Activated CD4-positive, CD25-positive, alpha-beta regulatory T cell treated with anti-CD3 and anti-CD28 coated beads, Interleukin-2, amount 50 U/mL, for 16 hours (primary cell): ENCODE measurements at regions not wholly inside any gene's neighbourhood (a gene's known extent, or its start where the extent isn't known, plus 50 kb on each side); places are given as distances from the start of the nearest gene placed in this dataset.

Source experiments
- DNase-seq: peaks from one replicate; pipeline ENCODE4 v3.0.0-alpha.2; 2020; ENCODE audit warnings: low read depth, low spot score

GRCh38 chr16:5502944-5503343 is 405.3 kb upstream of the EEF2KMT start:
- DNase-seq: no peak

- DNase-seq: no peak
Observed at GRCh38 chr16:5502467-5502869, 404.9 kb upstream of the EEF2KMT start.

- DNase-seq: no peak
Observed at GRCh38 chr16:5500526-5500925, 402.9 kb upstream of the EEF2KMT start.

- DNase-seq: no peak
Observed at GRCh38 chr16:5498562-5498961, 401.0 kb upstream of the EEF2KMT start.

GRCh38 chr16:5496013-5496412 is 398.4 kb upstream of the EEF2KMT start:
- no peak for DNase-seq

- no peak for DNase-seq
Observed at GRCh38 chr16:5490499-5490898, 392.9 kb upstream of the EEF2KMT start.

- DNase-seq: no peak
Observed at GRCh38 chr16:5488581-5488980, 391.0 kb upstream of the EEF2KMT start.

GRCh38 chr16:5487728-5488127 is 390.1 kb upstream of the EEF2KMT start:
- DNase-seq: no peak

GRCh38 chr16:5482256-5482655 is 384.7 kb upstream of the EEF2KMT start:
- DNase-seq: no peak

GRCh38 chr16:5480431-5481195 is 383.0 kb upstream of the EEF2KMT start:
- DNase-seq: no peak

GRCh38 chr16:5479926-5480325 is 382.3 kb upstream of the EEF2KMT start:
- DNase-seq: no peak

- DNase-seq: no peak
Observed at GRCh38 chr16:5478036-5478435, 380.4 kb upstream of the EEF2KMT start.

- DNase-seq: no peak
Observed at GRCh38 chr16:5477251-5477650, 379.7 kb upstream of the EEF2KMT start.

GRCh38 chr16:5472552-5472951 is 375.0 kb upstream of the EEF2KMT start:
- DNase-seq: no peak

GRCh38 chr16:5468488-5468887 is 370.9 kb upstream of the EEF2KMT start:
- no peak for DNase-seq

GRCh38 chr16:5467552-5467951 is 370.0 kb upstream of the EEF2KMT start:
- no peak for DNase-seq

- no peak for DNase-seq
Observed at GRCh38 chr16:5466551-5466950, 369.0 kb upstream of the EEF2KMT start.

GRCh38 chr16:5465714-5466113 is 368.1 kb upstream of the EEF2KMT start:
- no peak for DNase-seq

- no peak for DNase-seq
Observed at GRCh38 chr16:5463820-5464219, 366.2 kb upstream of the EEF2KMT start.

GRCh38 chr16:5461574-5461973 is 364.0 kb upstream of the EEF2KMT start:
- DNase-seq: no peak

GRCh38 chr16:5461141-5461540 is 363.5 kb upstream of the EEF2KMT start:
- no peak for DNase-seq

- DNase-seq: no peak
Observed at GRCh38 chr16:5460701-5461100, 363.1 kb upstream of the EEF2KMT start.

- no peak for DNase-seq
Observed at GRCh38 chr16:5459863-5460262, 362.3 kb upstream of the EEF2KMT start.

GRCh38 chr16:5455110-5455509 is 357.5 kb upstream of the EEF2KMT start:
- no peak for DNase-seq
